ENCODE measurements at regions not wholly inside any gene's neighbourhood (a gene's known extent, or its start where the extent isn't known, plus 50 kb on each side); places are given as distances from the start of the nearest gene placed in this dataset.

- H3K4me2 ChIP-seq (ENCODE audit: control insufficient read depth, extremely low read depth, insufficient read depth, low read depth, low read length) = no peak overlapping the region
- H3K4me3 ChIP-seq (ENCODE audit: control insufficient read depth in 2 of 3, extremely low read depth in 1 of 3, insufficient read depth in 2 of 3, low read depth in 1 of 3, low read length in 3 of 3) = no peak overlapping the region
- no peaks in the 10 kb centered on the region for H4K20me1 ChIP-seq (ENCODE audit: control insufficient read depth, extremely low read depth, insufficient read depth, low read length)
- no peak overlapping the region for H2AFZ ChIP-seq (ENCODE audit: control insufficient read depth, low read length)
- H3K36me3 ChIP-seq (ENCODE audit: control insufficient read depth in 2 of 2, extremely low read depth in 1 of 2, insufficient read depth in 2 of 2, low read length in 2 of 2) = no peaks in the 10 kb centered on the region
- H3K9me1 ChIP-seq (ENCODE audit: control insufficient read depth, extremely low read depth, insufficient read depth, low read length) = no peaks in the 10 kb centered on the region
- H3K9me3 ChIP-seq (ENCODE audit: control insufficient read depth, low read depth, low read length) = no peaks in the 10 kb centered on the region
- H3K27ac ChIP-seq (ENCODE audit: control insufficient read depth, insufficient read depth, low read length) = no peak overlapping the region
- H3K9ac ChIP-seq (ENCODE audit: control insufficient read depth, extremely low read depth, insufficient read depth, low read length) = no peak overlapping the region
- dilution Hi-C loops (cut with MboI; ENCODE audit: extremely low pct_ligation_motif_present, low sequenced_read_pairs) = no loop called here
- no peak for DNase-seq (ENCODE audit: low read depth, low spot score)
- TF ChIP-seq EZH2 (IDR thresholded peaks at IDR 0.05; ENCODE audit: low read length) (no peak), CTCF (optimal IDR thresholded peaks at IDR 0.05 in 1 of 3, IDR thresholded peaks at IDR 0.05 in 1 of 3, conservative IDR thresholded peaks at IDR 0.05 in 1 of 3; ENCODE audit: extremely low read depth in 1 of 3, insufficient read depth in 2 of 3, low read length in 3 of 3) (no peak)
- no peak for FAIRE-seq
- no peaks in the 10 kb centered on the region for H3K79me2 ChIP-seq (ENCODE audit: control insufficient read depth, insufficient read depth, low read length)
- no peaks in the 10 kb centered on the region for H3K4me1 ChIP-seq (ENCODE audit: control insufficient read depth, extremely low read depth, insufficient read depth, low read length)
- H3K27me3 ChIP-seq (ENCODE audit: control insufficient read depth, extremely low read depth, insufficient read depth, low read length) = no peaks in the 10 kb centered on the region
These were observed 81.5 kb upstream of the SHISA2 start for GRCh38 chr13:26133286-26133685.

- Histone ChIP-seq H3K4me2 (ENCODE audit: control insufficient read depth, extremely low read depth, insufficient read depth, low read depth, low read length) (no peak overlapping the region), H4K20me1 (ENCODE audit: control insufficient read depth, extremely low read depth, insufficient read depth, low read length) (no peaks in the 10 kb centered on the region), H3K4me3 (ENCODE audit: control insufficient read depth in 2 of 3, extremely low read depth in 1 of 3, insufficient read depth in 2 of 3, low read depth in 1 of 3, low read length in 3 of 3) (no peak overlapping the region), H3K9ac (ENCODE audit: control insufficient read depth, extremely low read depth, insufficient read depth, low read length) (no peak overlapping the region), H3K27ac (ENCODE audit: control insufficient read depth, insufficient read depth, low read length) (no peak overlapping the region), H2AFZ (ENCODE audit: control insufficient read depth, low read length) (no peak overlapping the region), H3K79me2 (ENCODE audit: control insufficient read depth, insufficient read depth, low read length) (no peaks in the 10 kb centered on the region), H3K27me3 (ENCODE audit: control insufficient read depth, extremely low read depth, insufficient read depth, low read length) (no peaks in the 10 kb centered on the region), H3K9me1 (ENCODE audit: control insufficient read depth, extremely low read depth, insufficient read depth, low read length) (no peaks in the 10 kb centered on the region), H3K9me3 (ENCODE audit: control insufficient read depth, low read depth, low read length) (no peaks in the 10 kb centered on the region), H3K36me3 (ENCODE audit: control insufficient read depth in 2 of 2, extremely low read depth in 1 of 2, insufficient read depth in 2 of 2, low read length in 2 of 2) (no peaks in the 10 kb centered on the region), H3K4me1 (ENCODE audit: control insufficient read depth, extremely low read depth, insufficient read depth, low read length) (no peaks in the 10 kb centered on the region)
- no peak for TF ChIP-seq EZH2 (IDR thresholded peaks at IDR 0.05; ENCODE audit: low read length)
- peak in 1 of 3 experiments; percentile 10 for TF ChIP-seq CTCF (optimal IDR thresholded peaks at IDR 0.05 in 1 of 3, IDR thresholded peaks at IDR 0.05 in 1 of 3, conservative IDR thresholded peaks at IDR 0.05 in 1 of 3; ENCODE audit: extremely low read depth in 1 of 3, insufficient read depth in 2 of 3, low read length in 3 of 3)
- dilution Hi-C loops (cut with MboI; ENCODE audit: extremely low pct_ligation_motif_present, low sequenced_read_pairs) = no loop called here
- DNase-seq (ENCODE audit: low read depth, low spot score) (no peak), FAIRE-seq (no peak)
These were observed 80.9 kb upstream of the SHISA2 start for GRCh38 chr13:26132756-26133155.

All from keratinocyte (primary cell).